Middle frontal gyrus (tissue), 1 donor: ENCODE measurements at regions not wholly inside any gene's neighbourhood (a gene's known extent, or its start where the extent isn't known, plus 50 kb on each side); places are given as distances from the start of the nearest gene placed in this dataset.
"Not testable (repeated sequence)": the region's sequence is repeated elsewhere in the genome, so short reads cannot be mapped to it uniquely, and the experiment has no call there.

Experiments used
- DNase-seq: peaks from one replicate; pipeline ENCODE4 v3.0.0-alpha.2; 2015; ENCODE audit warnings: low spot score; ENCODE audit errors: extremely low spot score

DNA sequence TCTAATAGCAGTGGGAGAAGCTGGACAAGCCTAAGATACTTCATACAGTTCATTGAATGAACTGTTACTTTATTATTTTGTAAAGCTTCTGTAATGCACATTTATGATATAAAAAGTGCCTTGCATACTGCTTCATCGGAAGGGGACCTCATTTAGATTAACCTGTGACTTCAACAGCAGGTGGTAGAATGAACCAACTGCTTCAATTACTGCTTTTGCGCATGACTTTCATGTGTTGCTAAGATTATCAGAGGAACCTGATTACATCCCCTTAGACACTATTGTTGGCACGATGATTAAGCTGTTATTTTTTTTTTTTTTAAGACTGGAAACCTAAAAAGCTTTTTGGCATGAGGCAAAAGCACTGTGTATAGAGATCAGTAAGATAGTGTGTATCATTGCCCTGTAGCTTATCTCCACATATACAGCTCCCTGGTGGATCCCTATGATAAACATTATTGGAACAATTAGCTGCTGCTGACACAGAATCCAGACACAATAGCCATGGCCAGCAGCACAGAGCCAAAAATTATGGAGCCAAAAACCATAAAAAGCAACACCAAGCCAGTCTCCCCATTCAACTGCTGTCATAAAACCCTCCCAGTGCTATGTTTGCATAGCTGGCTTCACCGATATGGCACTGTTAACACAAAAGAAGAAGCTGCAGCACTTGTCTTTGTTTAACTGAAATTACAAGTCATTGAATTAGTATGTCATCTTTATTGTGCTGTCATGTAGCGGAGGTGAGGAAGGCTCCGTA lies 731.6 kb upstream of the MMS22L start:
- no peak for DNase-seq

DNA sequence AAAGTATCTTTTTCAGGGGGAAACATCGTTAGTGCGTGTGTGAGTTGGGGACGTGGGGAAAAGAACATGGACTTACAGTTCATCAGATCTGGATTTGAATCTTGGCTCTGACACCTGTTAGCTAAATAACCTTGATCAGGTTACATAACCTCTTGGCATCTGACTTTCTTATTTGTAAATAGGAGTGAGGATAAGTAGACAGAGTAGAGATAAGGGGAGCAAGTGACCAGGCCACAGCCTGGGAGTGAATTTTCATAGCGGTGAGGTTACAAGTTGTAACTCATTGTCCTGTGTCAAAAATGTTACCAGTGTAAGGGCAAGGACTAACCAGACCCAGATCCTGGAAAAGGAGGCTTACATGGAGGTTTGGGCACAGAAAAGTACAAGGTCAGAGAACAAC lies 733.5 kb upstream of the MMS22L start:
- DNase-seq: no peak

DNA sequence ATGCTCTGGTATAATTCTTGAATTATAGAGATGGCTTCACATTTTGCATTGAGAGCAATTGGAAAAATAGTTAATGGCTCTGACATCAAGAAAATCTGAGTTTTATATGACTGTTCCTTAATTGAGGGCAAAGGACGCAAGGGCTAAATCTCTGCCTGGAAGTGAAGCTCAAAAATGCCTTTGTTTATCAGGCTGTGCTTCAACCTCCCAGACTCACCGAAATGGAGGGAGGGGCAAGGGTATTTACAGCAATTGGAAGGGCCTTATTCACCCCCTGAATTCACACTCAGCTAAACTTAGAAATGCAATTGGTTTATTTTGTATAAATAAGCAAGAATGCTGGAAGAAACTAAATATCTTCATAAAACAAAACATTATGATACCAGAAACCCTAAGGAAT lies 737.2 kb upstream of the MMS22L start:
- no peak for DNase-seq

GRCh38 chr6:98024359-98024758 lies 741.3 kb upstream of the MMS22L start:
- DNase-seq: no peak

DNA sequence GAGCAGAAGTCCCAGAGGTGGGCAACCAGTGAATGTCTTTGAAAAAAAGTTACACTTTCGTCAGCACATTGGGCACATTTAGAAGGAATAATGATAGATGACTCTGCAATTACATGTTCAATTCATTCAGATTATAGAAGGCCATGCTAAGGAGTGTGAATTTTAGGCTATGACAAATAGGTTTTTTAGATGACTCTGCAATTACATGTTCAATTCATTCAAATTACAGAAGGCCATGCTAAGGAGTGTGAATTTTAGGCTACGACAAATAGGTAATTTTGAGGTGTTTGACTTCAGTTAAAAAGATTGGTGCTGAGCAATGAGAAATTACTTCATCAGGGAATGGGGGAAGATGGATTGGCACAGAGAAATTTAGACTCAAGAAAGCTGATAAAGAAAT lies 744.9 kb upstream of the MMS22L start:
- DNase-seq: no peak

DNA sequence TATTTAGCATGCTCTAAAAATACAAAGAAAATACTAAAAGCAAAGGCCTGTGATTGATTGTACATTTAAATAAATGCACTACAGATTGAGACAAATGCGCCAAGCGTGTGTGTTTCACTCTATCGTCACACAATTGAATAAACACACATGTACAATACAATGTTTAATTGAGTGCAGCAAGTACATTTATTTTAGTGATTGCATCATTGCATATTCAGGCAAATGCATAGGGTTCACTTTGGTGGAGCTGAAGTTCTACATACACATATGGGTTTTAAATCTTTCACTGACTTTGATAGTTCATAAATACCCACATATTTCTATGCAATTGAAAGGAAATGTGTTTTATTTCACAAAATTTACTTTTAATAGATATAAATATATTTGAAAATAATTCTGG lies 750.6 kb upstream of the MMS22L start:
- no peak for DNase-seq

- no peak for DNase-seq
These were observed 753.4 kb upstream of the MMS22L start for GRCh38 chr6:98036344-98036923.

- DNase-seq: no peak
These were observed 754.6 kb upstream of the MMS22L start for GRCh38 chr6:98037571-98037970.

DNA sequence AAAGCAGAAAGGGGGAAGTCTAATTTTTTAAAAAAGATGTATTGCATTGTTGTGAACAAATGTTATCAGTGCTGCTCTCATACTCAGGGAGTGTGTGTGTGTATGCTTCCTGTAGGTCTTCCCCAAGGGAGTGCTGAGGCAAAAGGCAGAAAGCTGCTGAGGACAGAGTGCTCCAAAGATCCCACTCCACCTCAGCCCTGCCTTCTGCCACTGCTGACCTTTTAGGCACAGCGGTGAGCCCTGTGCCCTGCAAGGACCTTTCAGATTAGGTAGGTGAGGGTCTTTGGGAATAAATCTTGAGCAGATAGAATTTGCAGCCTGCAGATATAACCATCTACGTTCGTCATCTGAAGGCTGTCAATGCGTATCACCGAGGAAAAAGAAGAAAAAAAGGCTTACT lies 756.4 kb upstream of the MMS22L start:
- DNase-seq: no peak

DNA sequence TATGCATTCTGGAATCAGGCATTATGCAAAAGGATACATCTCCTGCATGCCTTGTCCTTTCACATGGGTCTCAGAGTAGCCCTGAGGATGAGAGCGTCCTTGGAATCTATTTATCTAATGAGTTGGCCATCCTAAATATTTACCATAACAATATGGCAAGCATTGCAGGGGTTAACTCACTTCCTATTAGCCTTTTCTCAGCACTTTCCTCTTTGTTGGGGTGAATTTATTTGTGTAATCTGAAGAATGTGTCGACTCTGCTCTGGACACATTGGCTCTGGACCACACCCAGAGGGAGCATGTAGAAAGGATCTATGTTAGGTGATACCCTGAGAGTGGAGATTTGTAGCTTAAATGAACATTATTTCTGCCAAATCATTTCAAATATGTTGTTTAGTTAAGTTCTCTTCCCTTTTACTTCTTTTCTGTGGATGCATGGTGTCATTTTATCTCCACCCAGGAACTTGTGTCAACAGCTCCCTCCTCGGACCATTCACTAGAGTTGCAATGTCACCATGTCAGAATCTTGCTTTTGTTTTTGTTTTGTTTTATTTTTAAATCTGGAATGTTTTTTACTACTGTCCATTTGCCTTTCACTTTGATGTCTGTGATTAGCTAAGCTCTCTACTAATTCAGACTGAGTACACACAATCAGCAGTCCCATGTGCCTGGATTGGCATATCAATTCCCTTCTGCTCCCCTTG lies 757.0 kb upstream of the MMS22L start:
- no peak for DNase-seq

GRCh38 chr6:98041056-98041455 lies 758.0 kb upstream of the MMS22L start:
- no peak for DNase-seq

GRCh38 chr6:98041921-98042320 lies 758.9 kb upstream of the MMS22L start:
- no peak for DNase-seq

DNA sequence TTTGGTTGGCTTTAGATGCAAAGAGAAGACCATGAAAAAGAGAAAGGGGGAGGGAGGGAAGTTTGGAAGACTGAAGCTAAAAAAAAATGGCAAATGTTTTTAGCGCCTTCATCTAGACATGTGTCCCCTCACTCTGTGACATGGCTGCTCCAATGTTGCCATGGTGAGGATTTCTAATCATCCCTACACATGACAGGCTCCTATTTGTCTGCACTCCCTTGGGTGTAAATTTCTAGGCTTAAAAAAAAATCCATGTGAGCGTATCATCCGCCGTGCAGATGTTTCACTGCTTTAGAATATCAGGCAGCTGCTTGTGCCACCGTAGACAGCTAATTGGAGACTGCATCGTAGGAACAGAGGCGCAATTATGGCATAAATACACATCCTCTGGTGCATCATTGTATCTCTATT lies 761.1 kb upstream of the MMS22L start:
- DNase-seq: no peak

DNA sequence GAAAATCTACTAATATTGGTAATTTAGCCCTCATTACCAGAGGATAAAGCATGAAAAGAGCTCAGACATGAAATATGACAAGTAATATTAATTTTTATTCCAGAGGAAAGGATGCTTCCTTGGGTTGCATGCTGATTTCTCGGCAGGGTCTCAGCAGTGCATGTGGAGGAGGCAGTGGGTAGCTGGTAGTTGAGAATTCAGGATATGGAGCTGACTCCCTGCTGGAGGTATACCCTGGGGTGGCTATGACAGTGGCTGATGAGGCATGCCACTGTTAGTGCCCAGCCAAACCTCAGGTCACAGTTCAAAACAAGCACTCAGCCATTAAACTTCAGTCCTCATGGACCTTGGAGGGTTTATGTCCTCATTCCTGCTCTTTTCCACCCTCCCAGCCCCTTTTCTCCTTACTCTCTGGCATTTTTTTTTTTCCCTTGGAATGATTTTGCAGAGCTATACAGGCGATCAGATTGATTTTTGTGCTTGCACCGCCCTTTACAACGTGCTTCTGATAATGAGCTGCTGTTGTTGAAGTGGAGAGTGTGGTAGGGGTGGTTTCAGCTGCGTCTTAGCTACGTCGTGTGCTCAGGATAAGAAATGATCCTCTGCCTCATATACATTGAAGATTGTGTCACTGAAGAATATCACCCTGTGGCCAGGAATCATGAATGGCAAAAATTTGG lies 761.9 kb upstream of the MMS22L start:
- DNase-seq: no peak

DNA sequence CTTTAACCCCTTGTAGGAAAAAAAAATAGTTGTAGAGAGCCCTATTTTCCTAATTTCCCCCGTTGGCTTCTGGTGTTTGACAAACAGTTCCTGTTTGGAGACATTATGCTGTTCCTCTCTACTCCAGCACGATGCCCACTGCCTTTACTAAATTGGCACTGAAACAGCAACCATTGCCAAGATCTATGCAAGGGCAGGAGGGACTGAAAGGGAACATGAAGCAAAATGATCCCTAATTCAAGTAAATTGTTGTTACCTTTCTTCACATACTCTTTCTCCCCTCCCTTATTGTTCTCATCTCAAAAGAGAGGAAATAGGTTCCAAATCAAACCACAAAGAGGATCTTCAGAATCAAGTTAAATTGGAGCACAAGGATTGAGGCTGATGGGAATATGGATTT lies 764.1 kb upstream of the MMS22L start:
- DNase-seq: no peak

DNA sequence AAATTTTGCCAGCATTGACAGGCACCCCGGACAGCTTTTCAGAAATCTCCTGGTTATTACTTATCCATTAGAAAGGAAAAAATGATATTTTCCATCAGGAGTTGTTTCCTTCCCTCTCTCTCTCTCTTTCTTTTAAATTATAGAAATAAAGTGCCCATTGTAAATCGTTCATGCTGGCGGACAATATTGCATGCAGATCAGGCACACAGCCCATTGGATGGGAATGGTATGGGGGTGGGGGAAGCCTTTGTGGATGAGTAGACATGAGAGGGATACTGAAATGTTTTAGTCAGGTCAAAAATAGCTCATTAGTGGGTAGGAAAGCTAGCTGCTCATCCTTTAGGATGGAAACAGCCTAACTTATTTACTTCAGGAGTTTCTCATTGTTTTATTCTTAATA lies 764.9 kb upstream of the MMS22L start:
- DNase-seq: no peak

GRCh38 chr6:98054453-98054852 lies 771.4 kb upstream of the MMS22L start:
- DNase-seq: no peak

DNA sequence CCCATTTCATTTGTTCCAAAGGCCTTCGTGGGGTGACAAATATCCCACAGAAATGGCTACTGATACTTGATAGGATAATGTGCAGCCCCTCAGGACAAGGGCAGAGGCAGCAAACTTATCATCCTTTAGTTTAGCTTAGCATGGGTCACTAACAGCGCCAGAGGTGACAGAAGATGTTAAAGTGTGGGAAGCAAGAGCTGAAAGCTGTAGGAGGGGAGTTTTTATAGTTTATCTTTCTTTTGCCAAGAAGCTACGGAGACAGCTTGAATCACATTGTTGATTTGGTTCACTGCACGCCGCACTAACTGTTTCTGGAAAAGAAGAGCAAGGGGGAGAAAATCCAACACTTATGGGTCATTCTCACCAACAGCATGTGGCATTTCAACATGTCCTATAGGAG lies 773.9 kb upstream of the MMS22L start:
- DNase-seq: no peak

DNA sequence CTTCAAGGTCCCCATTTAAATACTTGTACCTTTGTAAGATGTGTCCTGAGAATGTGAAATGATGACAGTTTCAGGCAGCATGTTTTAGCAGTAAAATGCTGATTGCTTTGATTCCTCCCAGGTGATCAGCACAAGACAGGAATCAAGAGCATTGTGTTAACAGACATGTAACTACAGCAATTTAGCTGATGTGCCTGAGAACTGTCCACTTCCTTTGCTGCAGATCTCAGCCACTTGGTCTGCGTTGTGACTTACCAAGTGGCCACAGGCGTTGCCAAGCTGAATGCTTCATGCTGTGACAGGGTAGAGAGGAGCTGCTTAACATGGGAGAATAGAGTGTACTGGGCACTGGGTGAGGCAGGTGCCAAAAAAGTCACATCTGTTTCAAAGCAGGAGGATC lies 767.0 kb upstream of the POU3F2 start:
- no peak for DNase-seq

DNA sequence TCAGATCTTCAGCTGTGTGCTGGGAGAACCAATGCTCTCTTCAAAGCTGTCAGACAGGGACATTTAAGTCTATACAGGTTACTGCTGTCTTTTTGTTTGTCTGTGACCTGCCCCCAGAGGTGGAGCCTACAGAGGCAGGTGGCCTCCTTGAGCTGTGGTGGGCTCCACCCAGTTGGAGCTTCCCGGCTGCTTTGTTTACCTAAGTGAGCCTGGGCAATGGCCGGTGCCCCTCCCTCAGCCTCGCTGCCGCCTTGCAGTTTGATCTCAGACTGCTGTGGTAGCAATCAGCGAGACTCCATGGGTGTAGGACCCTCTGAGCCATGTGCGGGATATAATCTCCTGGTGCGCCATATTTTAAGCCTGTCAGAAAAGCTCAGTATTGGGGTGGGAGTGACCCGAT lies 745.8 kb upstream of the POU3F2 start:
- DNase-seq: not testable (repeated sequence)

DNA sequence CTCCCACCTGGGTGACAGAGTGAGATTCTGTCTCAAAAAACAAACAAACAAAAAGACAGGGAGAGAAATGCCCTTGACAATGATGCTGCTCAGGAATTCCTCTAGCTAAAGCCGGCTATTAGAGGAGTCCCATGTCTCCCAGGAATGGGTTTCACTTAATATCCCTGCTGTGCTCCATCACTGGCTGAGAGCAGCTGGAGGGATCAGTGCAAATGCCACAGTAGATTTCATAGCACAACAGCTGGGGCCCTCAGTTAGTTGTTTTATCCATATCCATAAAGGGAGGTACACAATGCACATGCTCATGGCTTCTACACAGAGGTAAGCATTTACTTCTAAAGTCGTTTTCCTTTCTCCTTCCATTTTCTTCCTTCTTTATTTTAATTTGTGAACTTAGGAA lies 742.0 kb upstream of the POU3F2 start:
- no peak for DNase-seq

DNA sequence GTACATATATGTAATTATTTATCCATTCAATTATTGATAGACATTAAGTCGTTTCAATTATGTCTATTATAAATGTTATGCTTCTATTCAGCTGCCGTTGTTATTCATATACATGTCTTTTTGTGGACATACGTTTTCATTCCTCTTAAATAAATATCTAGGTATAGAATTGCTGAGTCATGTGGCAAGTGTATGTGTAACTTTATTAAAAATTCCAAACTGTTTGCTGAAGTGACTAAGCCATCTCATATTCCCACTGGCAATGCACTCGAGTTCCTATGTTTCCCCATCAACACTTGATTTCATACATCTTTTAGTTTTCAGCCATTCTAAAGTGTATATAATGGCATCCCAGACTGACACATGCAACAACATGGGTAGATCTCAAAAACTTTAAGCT lies 739.7 kb upstream of the POU3F2 start:
- DNase-seq: no peak
